ELR (cell line): ENCODE measurements at regions not wholly inside any gene's neighbourhood (a gene's known extent, or its start where the extent isn't known, plus 50 kb on each side); places are given as distances from the start of the nearest gene placed in this dataset.

Experiments
- DNase-seq: peaks from one replicate; pipeline ENCODE4 v3.0.0-alpha.2; 2015; ENCODE audit warnings: low read depth

DNA sequence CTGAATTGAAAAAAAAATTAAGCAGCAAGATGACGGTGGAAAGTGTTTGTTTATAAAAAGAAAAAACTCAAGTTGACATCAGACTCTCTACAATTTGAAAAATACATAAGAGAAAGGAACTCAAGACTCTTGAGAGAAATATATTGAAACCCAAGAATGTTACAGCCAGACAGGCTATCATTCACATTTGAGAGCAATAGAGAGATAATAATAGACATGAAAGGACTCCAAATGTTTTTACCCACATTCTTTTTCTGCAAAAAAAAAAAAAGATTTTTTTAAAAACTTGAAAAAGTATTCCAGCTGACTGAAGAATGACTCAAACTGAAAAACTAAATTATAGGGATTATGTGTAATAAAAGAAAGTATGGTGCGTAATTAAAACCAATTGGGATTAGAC lies 532.4 kb downstream of the INHBA start:
- no peak for DNase-seq

GRCh38 chr7:41169317-41169716 lies 533.6 kb downstream of the INHBA start:
- DNase-seq, result peak; percentile 69

- DNase-seq, result no peak
Measured at GRCh38 chr7:41167836-41168235, 535.1 kb downstream of the INHBA start.

DNA sequence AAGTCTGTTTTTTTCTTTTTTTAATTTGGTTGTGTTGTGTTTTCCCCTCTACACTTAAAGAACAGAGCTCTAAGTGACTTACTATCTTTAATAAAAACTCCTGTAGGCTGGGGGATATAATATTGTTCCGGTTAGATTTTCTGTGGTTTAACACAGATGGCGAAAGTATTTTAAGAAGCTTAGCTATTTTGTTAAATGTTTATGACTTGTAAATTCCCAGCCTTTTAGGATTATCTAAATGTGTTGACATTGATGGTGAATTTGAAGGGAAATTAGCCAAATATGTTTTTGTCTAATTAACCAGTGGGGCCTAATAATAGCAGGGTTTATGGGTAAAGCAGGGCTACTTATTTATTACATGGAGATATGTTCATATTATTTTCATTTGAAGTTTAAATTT lies 538.5 kb downstream of the INHBA start:
- DNase-seq, result no peak

DNA sequence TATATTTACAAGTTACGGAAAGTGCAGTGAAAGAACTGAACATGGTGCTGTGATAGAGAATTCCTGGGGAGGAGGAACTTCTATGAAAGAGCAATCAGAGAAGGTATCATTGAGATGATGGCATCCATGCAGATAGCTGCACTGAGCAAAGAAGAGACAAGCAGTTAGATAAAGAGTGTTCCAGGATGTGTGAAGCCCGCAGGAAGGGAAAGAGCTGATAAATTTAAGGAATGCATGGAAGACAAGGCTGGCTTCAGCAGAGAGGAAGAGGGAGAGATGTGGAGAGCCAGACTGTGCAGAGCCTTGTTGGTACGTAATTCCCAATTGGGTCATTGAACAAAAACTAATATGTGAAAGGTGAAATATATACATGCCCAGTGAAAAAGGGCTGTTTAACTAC lies 538.9 kb downstream of the INHBA start:
- DNase-seq, result no peak

DNA sequence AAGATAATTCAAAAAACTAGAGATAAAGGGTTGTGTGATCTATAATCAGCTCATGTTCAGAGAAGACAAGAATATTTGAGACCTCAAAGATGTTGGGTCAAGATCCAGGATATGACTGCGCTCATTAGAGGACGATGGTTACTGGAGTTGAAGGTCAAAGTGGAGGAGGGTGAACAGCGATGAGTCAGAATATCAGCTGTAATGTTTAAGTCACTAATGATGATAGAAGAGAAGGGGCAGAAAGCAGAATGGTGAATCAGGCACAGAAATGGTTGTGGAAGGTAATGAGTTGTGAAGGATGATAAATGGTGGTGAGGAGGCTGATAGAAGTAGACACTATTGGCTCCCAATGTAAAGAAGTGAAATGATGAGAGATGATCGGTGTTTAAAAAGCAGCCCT lies 540.3 kb downstream of the INHBA start:
- DNase-seq, result peak; percentile 48

DNA sequence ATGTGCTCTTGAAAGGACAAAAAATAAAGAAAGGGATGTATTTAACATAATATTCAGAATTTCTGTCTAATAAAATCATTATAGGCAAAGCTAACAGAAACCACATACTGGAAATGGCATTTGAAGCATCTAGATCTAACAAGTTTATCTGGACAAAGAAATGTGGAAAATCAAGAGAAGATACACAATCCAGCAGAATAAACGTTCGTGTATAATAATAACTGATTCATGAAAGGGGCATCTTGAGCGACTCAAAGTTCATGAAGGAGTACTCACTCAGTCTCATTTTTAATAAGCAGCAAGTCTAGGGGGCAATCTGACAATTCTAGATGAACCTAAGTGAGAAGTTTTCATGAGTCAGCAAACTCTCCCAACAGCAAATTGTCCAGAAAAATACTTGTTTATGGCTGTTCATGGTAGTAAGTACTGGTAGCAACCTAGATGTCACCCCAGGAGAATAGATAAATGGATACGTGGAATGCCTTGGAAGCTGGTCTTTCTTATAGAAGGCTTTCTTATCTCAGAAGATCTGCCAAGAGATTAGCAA lies 541.8 kb downstream of the INHBA start:
- DNase-seq, result no peak

DNA sequence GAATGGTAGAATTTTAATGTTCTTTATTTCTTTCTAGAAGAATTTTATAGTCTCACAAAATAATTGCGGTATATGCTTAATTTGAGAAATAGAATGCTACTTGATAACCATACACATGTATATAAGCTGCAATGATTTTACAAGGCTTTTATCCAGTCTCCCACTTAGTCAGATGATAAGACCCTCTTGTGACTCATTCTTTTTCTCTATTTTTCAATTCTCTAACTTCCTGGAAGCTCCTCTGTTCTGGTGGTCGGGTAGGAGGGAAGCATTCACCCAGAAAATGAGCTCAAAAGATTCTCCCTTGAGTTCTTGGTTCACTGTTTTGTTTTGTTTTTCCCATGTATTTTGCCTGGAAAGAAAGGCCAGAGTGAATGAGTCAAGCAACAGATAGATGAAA lies 546.6 kb downstream of the INHBA start:
- DNase-seq, result peak; percentile 71

GRCh38 chr7:41153268-41153667 lies 549.6 kb downstream of the INHBA start:
- DNase-seq, result no peak

- no peak for DNase-seq
Measured at GRCh38 chr7:41152179-41152678, 550.7 kb downstream of the INHBA start.

GRCh38 chr7:41149576-41149975 lies 553.3 kb downstream of the INHBA start:
- no peak for DNase-seq

DNA sequence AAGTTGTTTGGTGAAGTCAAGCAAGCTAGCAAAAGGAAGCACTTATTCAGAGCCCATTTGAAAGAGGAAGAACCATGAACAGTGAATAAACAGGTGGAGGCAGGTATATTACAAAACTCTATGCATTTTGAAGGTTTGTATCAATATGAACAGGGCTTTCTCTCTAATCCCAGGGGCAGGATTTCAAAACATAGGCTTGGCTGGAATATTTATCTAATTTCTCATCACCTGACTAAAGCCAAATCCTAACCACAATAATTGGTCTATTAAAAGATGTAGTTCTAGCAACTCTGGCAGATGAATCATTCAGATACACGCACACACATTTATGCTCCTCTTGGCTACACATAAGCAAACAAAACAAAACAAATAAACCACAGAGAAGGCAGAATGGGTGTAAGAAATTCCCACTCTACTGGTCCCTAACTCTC lies 554.4 kb downstream of the INHBA start:
- DNase-seq, result peak; percentile 98

DNA sequence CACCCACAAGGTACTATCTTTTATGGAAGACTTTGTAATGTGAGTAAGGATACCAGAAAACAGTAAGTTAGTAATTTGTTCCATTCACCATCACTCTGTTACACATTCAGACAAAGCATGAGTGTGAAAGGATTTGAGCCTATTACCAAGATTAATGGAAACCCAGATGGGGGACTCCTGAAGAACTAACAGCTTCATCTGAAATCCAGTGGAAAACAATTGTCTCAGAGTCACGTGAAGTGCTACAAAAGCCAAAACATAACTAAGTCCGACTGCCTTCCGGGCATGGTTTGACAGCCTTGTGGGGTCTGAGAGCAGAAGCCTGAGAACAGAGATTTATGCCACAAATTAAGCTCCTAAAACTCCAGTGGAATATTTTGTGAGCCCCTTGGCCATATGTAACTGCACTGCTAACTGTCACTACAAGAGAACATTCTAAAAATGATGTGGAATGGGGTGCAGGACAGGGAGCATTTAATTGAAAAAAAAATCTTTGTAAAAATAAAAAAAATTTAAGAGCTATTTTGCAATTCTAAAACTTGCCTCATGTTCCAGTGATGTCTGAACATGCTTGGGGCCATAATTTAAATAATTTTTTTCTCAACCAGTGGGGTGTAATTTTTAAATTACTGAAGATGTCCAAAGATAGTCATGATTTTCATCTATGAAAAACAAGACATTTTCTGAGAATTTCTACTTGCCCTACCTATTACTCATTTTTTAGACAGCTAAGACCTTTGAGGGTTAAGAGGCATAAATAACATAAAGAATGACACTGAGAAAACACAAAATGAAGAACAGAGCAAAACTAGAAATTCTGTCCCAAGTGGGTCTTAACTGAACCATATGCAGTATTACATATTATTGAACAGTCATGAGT lies 555.0 kb downstream of the INHBA start:
- peak; percentile 43 for DNase-seq

DNA sequence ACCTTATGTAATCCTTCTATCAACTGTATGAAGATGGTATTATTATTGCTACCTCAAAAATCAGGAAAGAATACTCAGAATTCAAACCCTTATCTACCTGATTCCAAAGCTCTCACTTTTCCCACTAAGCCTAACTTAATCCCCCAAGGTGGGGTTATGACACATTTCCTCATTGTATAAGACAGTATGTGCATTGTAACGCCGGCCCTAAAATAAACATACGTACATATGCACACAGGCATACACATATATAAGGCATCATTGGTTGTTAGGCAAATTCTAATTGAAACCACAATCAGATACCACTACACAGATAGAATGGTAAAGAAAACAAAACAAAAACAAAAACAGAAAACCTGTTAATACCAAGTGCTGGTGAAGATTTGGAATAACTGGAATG lies 556.5 kb downstream of the INHBA start:
- no peak for DNase-seq

DNA sequence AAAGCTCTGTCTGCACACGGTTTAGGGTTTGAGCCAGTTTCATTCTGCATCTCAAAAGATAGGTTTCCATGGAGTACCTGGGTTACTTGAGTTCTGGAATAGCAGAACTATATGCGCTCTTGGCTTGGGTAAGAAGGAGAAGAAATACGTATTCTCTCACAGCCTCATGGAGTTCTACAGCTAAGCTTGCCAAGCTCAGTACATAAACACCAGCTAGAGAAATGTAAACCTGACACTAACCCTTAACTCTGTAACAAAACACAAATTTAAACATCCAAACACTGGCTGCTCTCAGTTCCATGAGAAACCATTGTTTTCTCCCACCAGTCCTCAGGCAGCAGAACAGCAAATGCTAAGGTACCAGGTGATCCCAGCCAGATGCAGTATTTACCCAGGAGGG lies 557.2 kb downstream of the INHBA start:
- no peak for DNase-seq

DNA sequence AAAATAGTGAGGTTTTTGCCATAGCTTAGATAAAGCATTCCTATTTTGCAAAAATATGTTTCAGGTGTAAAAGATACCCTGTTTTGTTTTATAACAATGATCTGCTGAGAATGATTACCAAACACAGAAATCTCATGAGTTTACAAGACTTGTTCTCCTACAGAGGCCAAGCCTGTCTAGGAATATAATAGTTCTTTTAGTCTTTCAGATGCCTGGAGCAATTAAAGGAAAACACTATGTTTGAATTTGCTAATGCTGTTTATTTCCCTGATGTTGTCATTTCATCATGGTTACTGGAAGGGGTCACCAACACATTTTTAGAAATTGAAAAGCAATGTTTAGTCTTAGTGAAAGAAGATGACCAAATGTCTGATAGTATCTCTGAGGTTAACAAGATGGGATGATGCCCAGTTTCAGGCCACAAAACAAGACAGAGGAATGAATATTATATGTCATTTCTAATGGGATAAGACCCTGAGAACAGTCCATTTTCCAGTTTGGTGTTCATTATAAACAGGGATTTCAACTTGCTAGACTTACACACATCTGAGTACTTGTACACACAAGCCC lies 559.9 kb downstream of the INHBA start:
- DNase-seq, result no peak

DNA sequence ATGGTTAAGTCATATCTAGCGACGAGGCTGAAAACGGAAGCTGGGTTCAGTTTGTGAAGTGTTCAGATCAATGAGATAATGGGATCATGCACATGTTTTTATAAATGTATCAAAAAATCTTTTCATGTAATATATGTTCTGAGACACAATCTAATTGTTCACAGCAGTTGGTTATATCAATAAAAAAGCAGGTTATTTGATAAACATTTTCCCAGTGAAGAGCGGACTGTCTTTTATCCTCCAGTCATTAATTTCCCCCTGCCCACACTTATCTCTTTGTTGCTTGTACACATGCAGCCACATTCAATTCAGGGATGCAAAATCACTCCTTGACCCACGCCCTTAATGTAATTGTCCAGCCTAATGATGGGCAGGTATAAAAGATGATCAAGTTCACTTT lies 563.1 kb downstream of the INHBA start:
- no peak for DNase-seq

- DNase-seq, result no peak
Measured at GRCh38 chr7:41136551-41136950, 566.3 kb downstream of the INHBA start.

DNA sequence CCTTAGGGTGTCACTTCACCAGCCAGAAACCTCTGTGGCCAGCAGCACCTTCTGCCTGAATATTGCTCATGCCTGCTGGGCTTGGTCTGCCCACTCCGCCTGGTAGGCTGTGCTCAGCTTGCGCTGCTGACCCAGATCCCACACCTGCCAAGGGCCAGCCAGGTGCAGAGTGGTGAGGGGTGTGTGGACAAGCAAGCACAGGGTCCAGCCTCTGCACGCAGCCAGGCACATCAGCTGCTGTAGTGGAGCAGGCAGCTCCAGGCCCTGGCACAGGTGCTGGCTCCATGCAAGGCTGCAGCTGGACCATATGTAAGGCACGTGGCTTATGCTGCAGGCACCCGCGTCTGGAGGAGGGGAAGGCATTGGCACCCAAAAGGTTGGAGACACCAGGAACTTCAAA lies 567.4 kb downstream of the INHBA start:
- no peak for DNase-seq

GRCh38 chr7:41134300-41135255 lies 568.3 kb downstream of the INHBA start:
- peak; percentile 47 for DNase-seq

DNA sequence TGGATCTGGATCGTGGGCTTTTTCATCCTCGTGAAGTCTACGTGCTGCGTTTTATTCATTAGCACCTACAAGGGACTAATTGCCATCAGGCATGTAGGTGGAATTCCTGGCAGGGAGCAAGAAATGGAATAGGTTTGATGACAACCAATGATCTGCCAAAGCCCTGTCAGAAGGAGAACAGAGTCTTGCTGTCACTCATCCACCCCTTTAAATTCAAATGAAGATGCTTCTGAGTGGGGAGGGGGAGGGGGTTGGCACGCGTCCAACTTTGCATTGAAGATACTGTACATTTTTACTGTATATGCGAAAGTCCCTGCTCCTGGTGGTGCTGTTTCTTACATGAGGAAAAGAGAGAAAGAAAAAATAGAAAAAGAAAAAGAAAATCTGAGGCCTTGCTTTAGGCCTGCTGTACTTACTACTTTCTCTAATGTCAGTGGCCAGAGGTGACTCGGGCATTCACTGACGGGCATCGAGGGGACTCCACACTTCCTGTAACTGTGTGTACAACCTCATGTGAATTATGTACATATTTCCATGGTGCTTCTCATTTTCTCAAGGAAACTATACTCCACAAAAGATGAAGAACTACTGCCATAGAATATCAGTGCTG lies 569.1 kb downstream of the INHBA start:
- DNase-seq, result no peak

- DNase-seq, result no peak
Measured at GRCh38 chr7:41131956-41132355, 570.9 kb downstream of the INHBA start.
